Calu3 (cell line): ENCODE measurements at regions not wholly inside any gene's neighbourhood (a gene's known extent, or its start where the extent isn't known, plus 50 kb on each side); places are given as distances from the start of the nearest gene placed in this dataset.

Source experiments
- BruUV-seq: library from RNA; stranded (reverse); fragments of 400-500 nt; replicated peaks from 2 replicates; lab custom pipeline; 2021; lab: Mats Ljungman, UMichigan
- CTCF ChIA-PET: fragments of 300-600 bp; sonication (Branson Sonifier 250); formaldehyde crosslinking; loops from one replicate; lab custom pipeline; 2022; ENCODE audit warnings: antibody characterized with exemption; lab: Charles Lee
- DNase-seq: peaks from one replicate; pipeline ENCODE4 v3.0.0; 2022
- H3K27ac Mint-ChIP-seq: one replicate; pipeline ENCODE4 v1.8.0; 2022; ENCODE audit warnings: mixed read lengths; ENCODE audit not compliant: unreplicated experiment
- H3K27me3 Mint-ChIP-seq: one replicate; pipeline ENCODE4 v1.8.0; 2022; ENCODE audit warnings: mixed read lengths; ENCODE audit not compliant: unreplicated experiment
- H3K36me3 Mint-ChIP-seq: one replicate; pipeline ENCODE4 v1.8.0; 2022; ENCODE audit warnings: mild to moderate bottlenecking, moderate library complexity, mixed read lengths; ENCODE audit not compliant: insufficient read depth, unreplicated experiment
- H3K4me1 Mint-ChIP-seq: one replicate; pipeline ENCODE4 v1.8.0; 2022; ENCODE audit warnings: mild to moderate bottlenecking, low read depth, mixed read lengths; ENCODE audit not compliant: unreplicated experiment
- H3K4me3 Mint-ChIP-seq: one replicate; pipeline ENCODE4 v1.8.0; 2022; ENCODE audit warnings: mild to moderate bottlenecking, low read depth, moderate library complexity, mixed read lengths; ENCODE audit not compliant: unreplicated experiment
- H3K9me3 Mint-ChIP-seq: one replicate; pipeline ENCODE4 v1.8.0; 2022; ENCODE audit warnings: low read depth, mixed read lengths; ENCODE audit not compliant: unreplicated experiment
- intact Hi-C: fragments of 100-400 bp; cut with micrococcal nuclease; formaldehyde crosslinking; loops from one replicate; pipeline ENCODE4 v1.10.0; 2022; ENCODE audit not compliant: unreplicated experiment
- TF ChIP-seq, protein P1 (sequence below): fragments of 200-600 bp; IDR thresholded peaks from one replicate; pipeline ENCODE4 v1.8.0; 2022; ENCODE audit warnings: antibody characterized with exemption; ENCODE audit not compliant: unreplicated experiment

- DNase-seq, result no peak
- Mint-ChIP-seq H3K4me3 (no peak overlapping the region), H3K27me3 (peaks cover 100% of the 10 kb centered on the region), H3K9me3 (peaks cover 2% of the 10 kb centered on the region), H3K27ac (no peak overlapping the region), H3K4me1 (no peaks in the 10 kb centered on the region), H3K36me3 (no peaks in the 10 kb centered on the region)
- intact Hi-C loops, result no loop called here
- BruUV-seq, result no TSS peak
- TF ChIP-seq, protein P1, sequence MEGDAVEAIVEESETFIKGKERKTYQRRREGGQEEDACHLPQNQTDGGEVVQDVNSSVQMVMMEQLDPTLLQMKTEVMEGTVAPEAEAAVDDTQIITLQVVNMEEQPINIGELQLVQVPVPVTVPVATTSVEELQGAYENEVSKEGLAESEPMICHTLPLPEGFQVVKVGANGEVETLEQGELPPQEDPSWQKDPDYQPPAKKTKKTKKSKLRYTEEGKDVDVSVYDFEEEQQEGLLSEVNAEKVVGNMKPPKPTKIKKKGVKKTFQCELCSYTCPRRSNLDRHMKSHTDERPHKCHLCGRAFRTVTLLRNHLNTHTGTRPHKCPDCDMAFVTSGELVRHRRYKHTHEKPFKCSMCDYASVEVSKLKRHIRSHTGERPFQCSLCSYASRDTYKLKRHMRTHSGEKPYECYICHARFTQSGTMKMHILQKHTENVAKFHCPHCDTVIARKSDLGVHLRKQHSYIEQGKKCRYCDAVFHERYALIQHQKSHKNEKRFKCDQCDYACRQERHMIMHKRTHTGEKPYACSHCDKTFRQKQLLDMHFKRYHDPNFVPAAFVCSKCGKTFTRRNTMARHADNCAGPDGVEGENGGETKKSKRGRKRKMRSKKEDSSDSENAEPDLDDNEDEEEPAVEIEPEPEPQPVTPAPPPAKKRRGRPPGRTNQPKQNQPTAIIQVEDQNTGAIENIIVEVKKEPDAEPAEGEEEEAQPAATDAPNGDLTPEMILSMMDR, result no peak
- CTCF ChIA-PET, result no interaction called here
These were observed 166.7 kb downstream of the RBFOX3 start for GRCh38 chr17:79444198-79444597.

GRCh38 chr17:79443026-79443425, 167.8 kb downstream of the RBFOX3 start:
- BruUV-seq, result no TSS peak
- TF ChIP-seq, protein P1, result no peak
- H3K4me3 Mint-ChIP-seq, result no peak overlapping the region
- intact Hi-C loops, result no loop called here
- no peaks in the 10 kb centered on the region for H3K4me1 Mint-ChIP-seq
- H3K36me3 Mint-ChIP-seq, result no peaks in the 10 kb centered on the region
- peaks cover 2% of the 10 kb centered on the region for H3K9me3 Mint-ChIP-seq
- H3K27ac Mint-ChIP-seq, result no peak overlapping the region
- CTCF ChIA-PET, result no interaction called here
- no peak for DNase-seq
- peaks cover 100% of the 10 kb centered on the region for H3K27me3 Mint-ChIP-seq

DNA sequence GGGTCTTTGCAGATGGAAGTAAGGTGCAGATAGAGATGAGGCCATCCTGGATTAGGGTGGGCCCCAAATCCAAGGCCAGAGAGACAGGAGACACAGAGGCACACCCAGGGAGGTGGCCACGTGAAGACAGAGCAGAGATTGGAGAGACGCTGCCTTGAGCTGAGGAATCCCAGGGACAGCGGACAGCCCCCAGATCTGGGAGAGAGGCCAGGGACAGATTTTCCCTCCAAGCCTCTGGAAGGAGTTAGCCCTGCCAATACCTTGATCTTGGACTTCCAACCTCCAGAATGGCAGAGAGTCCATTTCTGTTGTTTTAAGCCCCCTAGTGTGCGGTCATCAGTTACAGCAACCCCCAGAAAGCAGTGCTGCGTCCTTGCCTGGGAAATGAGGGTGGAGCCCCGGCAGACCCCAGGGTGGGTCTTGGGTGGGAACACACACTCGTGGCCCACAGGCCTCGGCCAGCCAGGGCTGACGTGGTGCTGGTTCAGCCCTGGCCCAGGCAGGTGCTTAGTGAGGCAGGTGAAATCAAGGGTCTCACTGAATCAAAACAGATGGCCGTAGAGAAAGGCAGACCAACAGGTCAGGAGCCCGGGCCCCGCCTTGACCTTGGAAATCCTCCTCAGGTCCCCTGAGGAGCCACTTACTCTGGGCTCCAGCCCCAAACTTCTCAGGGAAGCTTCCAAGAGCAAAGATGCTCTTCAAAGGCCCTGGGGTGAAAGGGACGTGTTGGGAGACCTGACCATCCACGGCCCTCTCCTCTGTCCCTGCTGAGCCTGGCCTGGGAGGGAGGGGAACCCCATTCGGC, 169.3 kb downstream of the RBFOX3 start:
- intact Hi-C loops, result no loop called here
- no TSS peak for BruUV-seq
- Mint-ChIP-seq H3K4me1 (no peaks in the 10 kb centered on the region), H3K27me3 (peaks cover 100% of the 10 kb centered on the region), H3K4me3 (no peak overlapping the region), H3K27ac (no peak overlapping the region), H3K9me3 (no peaks in the 10 kb centered on the region), H3K36me3 (no peaks in the 10 kb centered on the region)
- TF ChIP-seq, protein P1, result no peak
- CTCF ChIA-PET, result no interaction called here
- DNase-seq, result no peak

- H3K27ac Mint-ChIP-seq, result no peak overlapping the region
- H3K9me3 Mint-ChIP-seq, result no peaks in the 10 kb centered on the region
- H3K27me3 Mint-ChIP-seq, result peaks cover 100% of the 10 kb centered on the region
- DNase-seq, result no peak
- BruUV-seq, result no TSS peak
- no peaks in the 10 kb centered on the region for H3K4me1 Mint-ChIP-seq
- CTCF ChIA-PET, result no interaction called here
- no peak overlapping the region for H3K4me3 Mint-ChIP-seq
- H3K36me3 Mint-ChIP-seq, result no peaks in the 10 kb centered on the region
- intact Hi-C loops, result no loop called here
- TF ChIP-seq, protein P1, result no peak
These were observed 170.6 kb downstream of the RBFOX3 start for GRCh38 chr17:79440251-79440650.
